Astrocyte (in vitro differentiated cells and primary cell): ENCODE measurements at regions not wholly inside any gene's neighbourhood (a gene's known extent, or its start where the extent isn't known, plus 50 kb on each side); places are given as distances from the start of the nearest gene placed in this dataset.
A peak's percentile ranks its signal among the peaks of the same experiment; 100 is the strongest.

Source experiments
- DNase-seq: peaks from one replicate; pipeline ENCODE4 v3.0.0-alpha.2; 2010; ENCODE audit warnings: low read depth
- FAIRE-seq: peaks from 2 replicates; lab custom pipeline; 2011; peaks lifted over from hg19 to GRCh38; lab: Jason Lieb, UNC
- H2AFZ ChIP-seq: 2 replicates; pipeline ENCODE4 v1.6.0; 2012; ENCODE audit warnings: low read depth, low read length, inconsistent platforms
- H3K27ac ChIP-seq: 2 replicates; pipeline ENCODE4 v1.5.1; 2011; ENCODE audit warnings: low read depth, low read length, inconsistent platforms
- H3K27me3 ChIP-seq: 2 replicates; pipeline ENCODE4 v1.6.0; 2011; ENCODE audit warnings: low read length, inconsistent platforms; ENCODE audit not compliant: insufficient read depth
- H3K36me3 ChIP-seq: 2 replicates; pipeline ENCODE4 v1.5.1; 2011; ENCODE audit warnings: low read length, inconsistent platforms; ENCODE audit not compliant: insufficient read depth
- H3K4me1 ChIP-seq: 2 replicates; pipeline ENCODE4 v1.5.1; 2011; ENCODE audit warnings: low read length, inconsistent platforms; ENCODE audit not compliant: insufficient read depth
- H3K4me2 ChIP-seq: 2 replicates; pipeline ENCODE4 v1.6.0; 2012; ENCODE audit warnings: low read length, inconsistent platforms
- H3K4me3 ChIP-seq: 2 replicates; pipeline ENCODE4 v1.5.1; 2011; ENCODE audit warnings: low read depth, mild to moderate bottlenecking, low read length, inconsistent platforms; ENCODE audit not compliant: insufficient read depth
- H3K79me2 ChIP-seq: 2 replicates; pipeline ENCODE4 v1.6.0; 2012; ENCODE audit warnings: mild to moderate bottlenecking, low read length, inconsistent platforms; ENCODE audit not compliant: insufficient read depth
- H3K9ac ChIP-seq: 2 replicates; pipeline ENCODE4 v1.6.0; 2012; ENCODE audit warnings: mild to moderate bottlenecking, low read length, inconsistent platforms
- H3K9me3 ChIP-seq: 2 replicates; pipeline ENCODE4 v1.5.1; 2012; ENCODE audit warnings: low read depth, mild to moderate bottlenecking, low read length, inconsistent platforms; ENCODE audit not compliant: insufficient read depth
- H4K20me1 ChIP-seq: 2 replicates; pipeline ENCODE4 v1.6.0; 2012; ENCODE audit warnings: low read length, inconsistent platforms; ENCODE audit not compliant: insufficient read depth
- H3K27ac Mint-ChIP-seq: one replicate; pipeline ENCODE4 v1.8.0; 2021; ENCODE audit warnings: mild to moderate bottlenecking, mixed read lengths; ENCODE audit not compliant: unreplicated experiment
- H3K27me3 Mint-ChIP-seq: one replicate; pipeline ENCODE4 v1.8.0; 2021; ENCODE audit warnings: low read depth, mixed read lengths; ENCODE audit not compliant: unreplicated experiment
- H3K36me3 Mint-ChIP-seq: one replicate; pipeline ENCODE4 v1.8.0; 2021; ENCODE audit warnings: low read depth, mixed read lengths; ENCODE audit not compliant: unreplicated experiment
- H3K4me1 Mint-ChIP-seq: one replicate; pipeline ENCODE4 v1.8.0; 2021; ENCODE audit warnings: low read depth, mixed read lengths; ENCODE audit not compliant: unreplicated experiment
- H3K4me3 Mint-ChIP-seq: one replicate; pipeline ENCODE4 v1.8.0; 2021; ENCODE audit warnings: mild to moderate bottlenecking, moderate library complexity, mixed read lengths; ENCODE audit not compliant: unreplicated experiment
- H3K9me3 Mint-ChIP-seq: one replicate; pipeline ENCODE4 v1.8.0; 2021; ENCODE audit warnings: mild to moderate bottlenecking, mixed read lengths; ENCODE audit not compliant: unreplicated experiment
- EZH2 ChIP-seq: IDR thresholded peaks from 2 replicates; pipeline ENCODE4 v1.6.1; 2012; ENCODE audit warnings: mild to moderate bottlenecking, low read length, inconsistent platforms; ENCODE audit not compliant: insufficient read depth
- TF ChIP-seq, protein P1 (sequence below): IDR thresholded peaks from 2 replicates; pipeline ENCODE4 v1.5.1; 2011; ENCODE audit warnings: low read depth, mild to moderate bottlenecking, inconsistent platforms, low read length, moderate library complexity; ENCODE audit not compliant: insufficient read depth

GRCh38 chr6:144447472-144447871, 162.3 kb downstream of the UTRN start:
- Mint-ChIP-seq H3K9me3 (peaks cover 1% of the 10 kb centered on the region), H3K4me3 (no peak overlapping the region), H3K4me1 (peaks cover 5% of the 10 kb centered on the region), H3K36me3 (peaks cover 9% of the 10 kb centered on the region), H3K27ac (peak overlapping the region; percentile 10), H3K27me3 (no peaks in the 10 kb centered on the region)
- FAIRE-seq: peak; percentile 62
- H3K4me3 ChIP-seq: no peak overlapping the region
- H3K79me2 ChIP-seq: no peaks in the 10 kb centered on the region
- H3K9me3 ChIP-seq: no peaks in the 10 kb centered on the region
- DNase-seq: peak; percentile 57
- no peak overlapping the region for H3K27ac ChIP-seq
- no peaks in the 10 kb centered on the region for H4K20me1 ChIP-seq
- no peak overlapping the region for H3K9ac ChIP-seq
- no peak overlapping the region for H2AFZ ChIP-seq
- H3K4me2 ChIP-seq: peak overlapping the region; percentile 32
- peaks cover 14% of the 10 kb centered on the region for H3K36me3 ChIP-seq
- no peaks in the 10 kb centered on the region for H3K27me3 ChIP-seq
- peaks cover 4% of the 10 kb centered on the region for H3K4me1 ChIP-seq
- no peak for TF ChIP-seq EZH2
- TF ChIP-seq, protein P1, sequence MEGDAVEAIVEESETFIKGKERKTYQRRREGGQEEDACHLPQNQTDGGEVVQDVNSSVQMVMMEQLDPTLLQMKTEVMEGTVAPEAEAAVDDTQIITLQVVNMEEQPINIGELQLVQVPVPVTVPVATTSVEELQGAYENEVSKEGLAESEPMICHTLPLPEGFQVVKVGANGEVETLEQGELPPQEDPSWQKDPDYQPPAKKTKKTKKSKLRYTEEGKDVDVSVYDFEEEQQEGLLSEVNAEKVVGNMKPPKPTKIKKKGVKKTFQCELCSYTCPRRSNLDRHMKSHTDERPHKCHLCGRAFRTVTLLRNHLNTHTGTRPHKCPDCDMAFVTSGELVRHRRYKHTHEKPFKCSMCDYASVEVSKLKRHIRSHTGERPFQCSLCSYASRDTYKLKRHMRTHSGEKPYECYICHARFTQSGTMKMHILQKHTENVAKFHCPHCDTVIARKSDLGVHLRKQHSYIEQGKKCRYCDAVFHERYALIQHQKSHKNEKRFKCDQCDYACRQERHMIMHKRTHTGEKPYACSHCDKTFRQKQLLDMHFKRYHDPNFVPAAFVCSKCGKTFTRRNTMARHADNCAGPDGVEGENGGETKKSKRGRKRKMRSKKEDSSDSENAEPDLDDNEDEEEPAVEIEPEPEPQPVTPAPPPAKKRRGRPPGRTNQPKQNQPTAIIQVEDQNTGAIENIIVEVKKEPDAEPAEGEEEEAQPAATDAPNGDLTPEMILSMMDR: no peak

DNA sequence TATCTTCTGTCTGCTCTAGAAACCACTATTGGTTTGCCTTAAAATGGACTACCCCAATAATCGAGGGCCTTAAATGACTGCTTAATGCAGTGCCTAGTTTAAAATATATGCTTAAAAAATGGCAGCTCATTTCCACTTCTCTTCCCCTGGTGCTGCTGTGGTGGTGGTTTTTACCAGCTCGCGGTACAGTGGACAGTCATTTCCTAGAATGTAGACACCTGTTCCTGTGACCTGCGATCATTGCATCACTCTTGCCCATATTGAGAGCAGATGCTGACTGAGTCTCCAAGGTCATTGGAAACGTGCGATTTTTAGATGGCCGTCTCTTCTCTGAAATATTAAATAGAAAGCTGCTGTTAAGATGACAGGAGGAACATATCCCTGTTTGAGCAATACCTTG, 164.1 kb downstream of the UTRN start:
- no peak for DNase-seq
- Mint-ChIP-seq H3K4me3 (no peak overlapping the region), H3K4me1 (peaks cover 5% of the 10 kb centered on the region), H3K27me3 (no peaks in the 10 kb centered on the region), H3K36me3 (peaks cover 8% of the 10 kb centered on the region), H3K27ac (no peak overlapping the region), H3K9me3 (no peaks in the 10 kb centered on the region)
- Histone ChIP-seq H3K9ac (no peak overlapping the region), H4K20me1 (no peaks in the 10 kb centered on the region), H3K4me1 (peaks cover 4% of the 10 kb centered on the region), H3K36me3 (peaks cover 14% of the 10 kb centered on the region), H3K9me3 (no peaks in the 10 kb centered on the region), H3K27me3 (no peaks in the 10 kb centered on the region), H3K79me2 (no peaks in the 10 kb centered on the region), H2AFZ (no peak overlapping the region), H3K4me2 (no peak overlapping the region), H3K27ac (no peak overlapping the region), H3K4me3 (no peak overlapping the region)
- TF ChIP-seq EZH2: no peak
- TF ChIP-seq, protein P1: no peak
- no peak for FAIRE-seq

DNA sequence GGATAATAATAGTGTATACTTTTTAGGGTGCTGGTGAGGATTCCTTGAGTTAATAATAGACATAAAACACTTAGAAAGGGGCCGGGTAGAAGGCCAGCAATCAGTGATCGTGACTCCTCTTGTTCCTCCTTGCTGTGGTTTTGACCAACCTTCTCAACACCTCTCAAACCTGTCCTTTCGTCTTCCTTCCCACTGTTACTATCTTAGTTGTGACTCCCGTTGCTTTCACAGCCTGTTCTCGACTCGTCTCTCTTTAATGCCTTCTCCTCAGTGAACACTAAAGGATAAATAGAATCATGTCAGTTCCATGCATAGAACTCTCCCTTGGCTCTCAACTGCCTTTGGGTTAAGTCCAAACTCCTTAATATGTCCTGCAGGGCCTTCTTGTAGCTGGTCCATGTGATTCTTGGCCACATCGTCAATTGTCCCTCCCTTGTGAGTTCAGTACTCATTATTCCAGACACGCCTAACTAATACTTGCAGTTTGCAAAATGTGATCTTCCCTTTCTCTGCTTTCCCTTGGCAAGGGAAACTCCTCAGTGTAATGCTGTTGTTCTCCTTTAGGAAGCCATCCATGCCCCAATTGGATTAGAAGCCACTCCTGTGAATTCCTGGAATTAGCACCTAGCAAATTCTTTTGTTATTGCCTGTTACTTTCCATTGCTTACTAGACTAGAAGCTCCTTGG, 164.9 kb downstream of the UTRN start:
- Histone ChIP-seq H3K79me2 (no peaks in the 10 kb centered on the region), H3K27me3 (no peaks in the 10 kb centered on the region), H3K27ac (no peak overlapping the region), H4K20me1 (no peaks in the 10 kb centered on the region), H2AFZ (no peak overlapping the region), H3K9me3 (no peaks in the 10 kb centered on the region), H3K9ac (no peak overlapping the region), H3K4me3 (no peak overlapping the region), H3K4me2 (no peak overlapping the region), H3K4me1 (peaks cover 4% of the 10 kb centered on the region), H3K36me3 (peaks cover 14% of the 10 kb centered on the region)
- TF ChIP-seq, protein P1: no peak
- TF ChIP-seq EZH2: no peak
- no peak overlapping the region for H3K4me3 Mint-ChIP-seq
- no peak overlapping the region for H3K27ac Mint-ChIP-seq
- no peak for DNase-seq
- H3K9me3 Mint-ChIP-seq: no peaks in the 10 kb centered on the region
- FAIRE-seq: peak; percentile 43
- no peaks in the 10 kb centered on the region for H3K27me3 Mint-ChIP-seq
- H3K4me1 Mint-ChIP-seq: peaks cover 5% of the 10 kb centered on the region
- H3K36me3 Mint-ChIP-seq: peaks cover 8% of the 10 kb centered on the region
